ENCODE measurements at regions not wholly inside any gene's neighbourhood (a gene's known extent, or its start where the extent isn't known, plus 50 kb on each side); places are given as distances from the start of the nearest gene placed in this dataset.
A peak's percentile ranks its signal among the peaks of the same experiment; 100 is the strongest.

- no peak for DNase-seq (ENCODE audit: low read depth)
These were observed 525.3 kb upstream of the JARID2 start for GRCh38 chr6:14720411-14721102.

- no peak for DNase-seq (ENCODE audit: low read depth)
These were observed 524.6 kb upstream of the JARID2 start for GRCh38 chr6:14721103-14721758.

GRCh38 chr6:14722001-14722562 lies 523.8 kb upstream of the JARID2 start:
- DNase-seq (ENCODE audit: low read depth) = no peak

GRCh38 chr6:14722704-14723103 lies 523.2 kb upstream of the JARID2 start:
- DNase-seq (ENCODE audit: low read depth) = no peak

- no peak for DNase-seq (ENCODE audit: low read depth)
These were observed 522.3 kb upstream of the JARID2 start for GRCh38 chr6:14723535-14724086.

GRCh38 chr6:14724549-14724948 lies 521.3 kb upstream of the JARID2 start:
- no peak for DNase-seq (ENCODE audit: low read depth)

GRCh38 chr6:14726816-14727493 lies 518.9 kb upstream of the JARID2 start:
- no peak for DNase-seq (ENCODE audit: low read depth)

GRCh38 chr6:14727494-14728395 lies 518.1 kb upstream of the JARID2 start:
- DNase-seq (ENCODE audit: low read depth) = no peak

- DNase-seq (ENCODE audit: low read depth) = no peak
These were observed 517.4 kb upstream of the JARID2 start for GRCh38 chr6:14728396-14729024.

- DNase-seq (ENCODE audit: low read depth) = no peak
These were observed 516.6 kb upstream of the JARID2 start for GRCh38 chr6:14729129-14729871.

GRCh38 chr6:14730654-14731053 lies 515.2 kb upstream of the JARID2 start:
- no peak for DNase-seq (ENCODE audit: low read depth)

- DNase-seq (ENCODE audit: low read depth) = no peak
These were observed 514.3 kb upstream of the JARID2 start for GRCh38 chr6:14731611-14732010.

GRCh38 chr6:14732226-14732843 lies 513.5 kb upstream of the JARID2 start:
- DNase-seq (ENCODE audit: low read depth) = no peak

GRCh38 chr6:14732844-14733757 lies 512.8 kb upstream of the JARID2 start:
- peak; percentile 54 for DNase-seq (ENCODE audit: low read depth)

- DNase-seq (ENCODE audit: low read depth) = no peak
These were observed 511.8 kb upstream of the JARID2 start for GRCh38 chr6:14734052-14734415.

- DNase-seq (ENCODE audit: low read depth) = peak; percentile 91
These were observed 511.2 kb upstream of the JARID2 start for GRCh38 chr6:14734416-14735340.

GRCh38 chr6:14735956-14736486 lies 509.8 kb upstream of the JARID2 start:
- DNase-seq (ENCODE audit: low read depth) = no peak
